ENCODE measurements at regions not wholly inside any gene's neighbourhood (a gene's known extent, or its start where the extent isn't known, plus 50 kb on each side); places are given as distances from the start of the nearest gene placed in this dataset.
"Not testable (repeated sequence)": the region's sequence is repeated elsewhere in the genome, so short reads cannot be mapped to it uniquely, and the experiment has no call there.

GRCh38 chr2:20949256-20949655, 94.6 kb downstream of the APOB start:
- no peaks in the 10 kb centered on the region for H3K9me3 Mint-ChIP-seq
- no peak for DNase-seq
- H3K36me3 Mint-ChIP-seq (ENCODE audit: low read depth) = no peaks in the 10 kb centered on the region
- no peak overlapping the region for H3K27ac Mint-ChIP-seq
- H3K4me3 Mint-ChIP-seq = no peak overlapping the region
- H3K4me1 Mint-ChIP-seq (ENCODE audit: low read depth) = no peaks in the 10 kb centered on the region
- no peaks in the 10 kb centered on the region for H3K27me3 Mint-ChIP-seq

- Mint-ChIP-seq H3K9me3 (no peaks in the 10 kb centered on the region), H3K4me3 (no peak overlapping the region), H3K27ac (no peak overlapping the region), H3K36me3 (ENCODE audit: low read depth) (no peaks in the 10 kb centered on the region), H3K27me3 (peaks cover 7% of the 10 kb centered on the region), H3K4me1 (ENCODE audit: low read depth) (no peaks in the 10 kb centered on the region)
- DNase-seq = no peak
These were observed 97.4 kb downstream of the APOB start for GRCh38 chr2:20946468-20946867.

GRCh38 chr2:20943721-20944120, 100.2 kb downstream of the APOB start:
- H3K4me3 Mint-ChIP-seq; H3K4me1 Mint-ChIP-seq (ENCODE audit: low read depth); H3K27ac Mint-ChIP-seq; H3K36me3 Mint-ChIP-seq (ENCODE audit: low read depth); H3K9me3 Mint-ChIP-seq; DNase-seq: not testable (repeated sequence)
- H3K27me3 Mint-ChIP-seq = peaks cover 15% of the 10 kb centered on the region

- Mint-ChIP-seq H3K4me1 (ENCODE audit: low read depth) (no peaks in the 10 kb centered on the region), H3K9me3 (no peaks in the 10 kb centered on the region), H3K27ac (no peak overlapping the region), H3K36me3 (ENCODE audit: low read depth) (no peaks in the 10 kb centered on the region), H3K27me3 (peaks cover 15% of the 10 kb centered on the region), H3K4me3 (no peak overlapping the region)
- no peak for DNase-seq
These were observed 101.2 kb downstream of the APOB start for GRCh38 chr2:20942646-20943125.

- Mint-ChIP-seq H3K9me3 (no peaks in the 10 kb centered on the region), H3K4me3 (no peak overlapping the region), H3K36me3 (ENCODE audit: low read depth) (no peaks in the 10 kb centered on the region), H3K27me3 (peaks cover 19% of the 10 kb centered on the region), H3K4me1 (ENCODE audit: low read depth) (no peaks in the 10 kb centered on the region), H3K27ac (no peak overlapping the region)
- DNase-seq = no peak
These were observed 103.0 kb downstream of the APOB start for GRCh38 chr2:20940856-20941255.

GRCh38 chr2:20939931-20940795, 103.7 kb downstream of the APOB start:
- Mint-ChIP-seq H3K4me3 (no peak overlapping the region), H3K9me3 (no peaks in the 10 kb centered on the region), H3K27me3 (peaks cover 19% of the 10 kb centered on the region), H3K4me1 (ENCODE audit: low read depth) (no peaks in the 10 kb centered on the region), H3K27ac (no peak overlapping the region), H3K36me3 (ENCODE audit: low read depth) (no peaks in the 10 kb centered on the region)
- no peak for DNase-seq

- Mint-ChIP-seq H3K4me3 (no peak overlapping the region), H3K27ac (no peak overlapping the region), H3K36me3 (ENCODE audit: low read depth) (no peaks in the 10 kb centered on the region), H3K4me1 (ENCODE audit: low read depth) (no peaks in the 10 kb centered on the region), H3K27me3 (peaks cover 19% of the 10 kb centered on the region), H3K9me3 (no peaks in the 10 kb centered on the region)
- no peak for DNase-seq
These were observed 106.5 kb downstream of the APOB start for GRCh38 chr2:20937353-20937752.

- Mint-ChIP-seq H3K36me3 (ENCODE audit: low read depth) (no peaks in the 10 kb centered on the region), H3K9me3 (no peaks in the 10 kb centered on the region), H3K4me3 (no peak overlapping the region), H3K27ac (no peak overlapping the region), H3K4me1 (ENCODE audit: low read depth) (no peaks in the 10 kb centered on the region), H3K27me3 (peaks cover 15% of the 10 kb centered on the region)
- DNase-seq = no peak
These were observed 108.6 kb downstream of the APOB start for GRCh38 chr2:20935168-20935775.

GRCh38 chr2:20934236-20934635, 109.6 kb downstream of the APOB start:
- H3K4me3 Mint-ChIP-seq = no peak overlapping the region
- no peak overlapping the region for H3K27ac Mint-ChIP-seq
- peaks cover 15% of the 10 kb centered on the region for H3K27me3 Mint-ChIP-seq
- H3K36me3 Mint-ChIP-seq (ENCODE audit: low read depth) = no peaks in the 10 kb centered on the region
- DNase-seq = no peak
- peaks cover 2% of the 10 kb centered on the region for H3K9me3 Mint-ChIP-seq
- H3K4me1 Mint-ChIP-seq (ENCODE audit: low read depth) = no peaks in the 10 kb centered on the region

- no peak for DNase-seq
- peaks cover 11% of the 10 kb centered on the region for H3K27me3 Mint-ChIP-seq
- H3K27ac Mint-ChIP-seq = no peak overlapping the region
- peaks cover 7% of the 10 kb centered on the region for H3K9me3 Mint-ChIP-seq
- no peaks in the 10 kb centered on the region for H3K36me3 Mint-ChIP-seq (ENCODE audit: low read depth)
- H3K4me3 Mint-ChIP-seq = no peak overlapping the region
- no peaks in the 10 kb centered on the region for H3K4me1 Mint-ChIP-seq (ENCODE audit: low read depth)
These were observed 110.2 kb downstream of the APOB start for GRCh38 chr2:20933714-20934113.

- Mint-ChIP-seq H3K27ac (no peak overlapping the region), H3K4me3 (no peak overlapping the region), H3K9me3 (peaks cover 19% of the 10 kb centered on the region), H3K36me3 (ENCODE audit: low read depth) (no peaks in the 10 kb centered on the region), H3K27me3 (peaks cover 7% of the 10 kb centered on the region), H3K4me1 (ENCODE audit: low read depth) (no peaks in the 10 kb centered on the region)
- no peak for DNase-seq
These were observed 108.4 kb upstream of the LDAH start for GRCh38 chr2:20931346-20931745.

GRCh38 chr2:20930928-20931327, 108.0 kb upstream of the LDAH start:
- no peak overlapping the region for H3K27ac Mint-ChIP-seq
- no peak overlapping the region for H3K4me3 Mint-ChIP-seq
- peaks cover 11% of the 10 kb centered on the region for H3K27me3 Mint-ChIP-seq
- H3K4me1 Mint-ChIP-seq (ENCODE audit: low read depth) = no peaks in the 10 kb centered on the region
- peaks cover 19% of the 10 kb centered on the region for H3K9me3 Mint-ChIP-seq
- no peak for DNase-seq
- no peaks in the 10 kb centered on the region for H3K36me3 Mint-ChIP-seq (ENCODE audit: low read depth)

- Mint-ChIP-seq H3K9me3 (peaks cover 19% of the 10 kb centered on the region), H3K27ac (no peak overlapping the region), H3K36me3 (ENCODE audit: low read depth) (no peaks in the 10 kb centered on the region), H3K27me3 (peaks cover 22% of the 10 kb centered on the region), H3K4me3 (no peak overlapping the region), H3K4me1 (ENCODE audit: low read depth) (no peaks in the 10 kb centered on the region)
- no peak for DNase-seq
These were observed 106.8 kb upstream of the LDAH start for GRCh38 chr2:20929721-20930120.

GRCh38 chr2:20928617-20929016, 105.7 kb upstream of the LDAH start:
- peaks cover 19% of the 10 kb centered on the region for H3K9me3 Mint-ChIP-seq
- peaks cover 30% of the 10 kb centered on the region for H3K27me3 Mint-ChIP-seq
- no peak for DNase-seq
- H3K36me3 Mint-ChIP-seq (ENCODE audit: low read depth) = no peaks in the 10 kb centered on the region
- no peak overlapping the region for H3K4me3 Mint-ChIP-seq
- H3K4me1 Mint-ChIP-seq (ENCODE audit: low read depth) = no peaks in the 10 kb centered on the region
- H3K27ac Mint-ChIP-seq = no peak overlapping the region

- no peaks in the 10 kb centered on the region for H3K36me3 Mint-ChIP-seq (ENCODE audit: low read depth)
- no peaks in the 10 kb centered on the region for H3K4me1 Mint-ChIP-seq (ENCODE audit: low read depth)
- no peak overlapping the region for H3K27ac Mint-ChIP-seq
- H3K9me3 Mint-ChIP-seq = peaks cover 19% of the 10 kb centered on the region
- DNase-seq = no peak
- peaks cover 28% of the 10 kb centered on the region for H3K27me3 Mint-ChIP-seq
- H3K4me3 Mint-ChIP-seq = no peak overlapping the region
These were observed 102.5 kb upstream of the LDAH start for GRCh38 chr2:20925265-20925889.
